H9 (cell line): ENCODE measurements at regions not wholly inside any gene's neighbourhood (a gene's known extent, or its start where the extent isn't known, plus 50 kb on each side); places are given as distances from the start of the nearest gene placed in this dataset.

Experiments used
- DNase-seq: peaks from one replicate; pipeline ENCODE4 v3.0.0-alpha.2; 2017
- H2AFZ ChIP-seq: one replicate; pipeline ENCODE4 v1.6.1; 2013; ENCODE audit warnings: mild to moderate bottlenecking, low read length, control low read depth, moderate library complexity
- H2AK5ac ChIP-seq: 2 replicates; pipeline ENCODE4 v1.6.1; 2013; ENCODE audit warnings: low read length, control low read depth, mixed read lengths; ENCODE audit not compliant: insufficient read length
- H2BK120ac ChIP-seq: one replicate; pipeline ENCODE4 v1.6.1; 2013; ENCODE audit warnings: low read depth, mild to moderate bottlenecking, low read length, control low read depth, inconsistent platforms; ENCODE audit not compliant: poor library complexity, severe bottlenecking
- H2BK12ac ChIP-seq: 2 replicates; pipeline ENCODE4 v1.6.1; 2013; ENCODE audit warnings: low read length, control low read depth, mixed read lengths, low read depth; ENCODE audit not compliant: insufficient read length
- H2BK15ac ChIP-seq: 2 replicates; pipeline ENCODE4 v1.6.1; 2013; ENCODE audit warnings: low read depth, low read length, control low read depth
- H2BK20ac ChIP-seq: one replicate; pipeline ENCODE4 v1.6.1; 2013; ENCODE audit warnings: low read depth, mild to moderate bottlenecking, low read length, control low read depth, inconsistent platforms; ENCODE audit not compliant: poor library complexity, severe bottlenecking
- H2BK5ac ChIP-seq: 2 replicates; pipeline ENCODE4 v1.6.1; 2013; ENCODE audit warnings: low read length, control low read depth, mixed read lengths; ENCODE audit not compliant: insufficient read length
- H3K14ac ChIP-seq: 2 replicates; pipeline ENCODE4 v1.6.1; 2013; ENCODE audit warnings: low read length, control low read depth; ENCODE audit not compliant: insufficient read depth
- H3K18ac ChIP-seq: 2 replicates; pipeline ENCODE4 v1.6.1; 2013; ENCODE audit warnings: low read depth, mild to moderate bottlenecking, mixed read lengths, low read length, control low read depth; ENCODE audit not compliant: insufficient read length
- H3K23ac ChIP-seq: 2 replicates; pipeline ENCODE4 v1.6.1; 2013; ENCODE audit warnings: low read length, control low read depth, mixed read lengths, low read depth; ENCODE audit not compliant: insufficient read length
- H3K23me2 ChIP-seq: 2 replicates; pipeline ENCODE4 v1.6.1; 2013; ENCODE audit warnings: low read depth, mild to moderate bottlenecking, mixed read lengths, low read length, control low read depth; ENCODE audit not compliant: insufficient read length, poor library complexity, severe bottlenecking
- H3K27ac ChIP-seq: 2 replicates; pipeline ENCODE4 v1.5.1; 2013; ENCODE audit warnings: low read length, control low read depth, mixed read lengths, low read depth; ENCODE audit not compliant: insufficient read length
- H3K27me3 ChIP-seq: 2 replicates; pipeline ENCODE4 v1.6.1; 2013; ENCODE audit warnings: low read length, control low read depth, inconsistent platforms; ENCODE audit not compliant: insufficient read depth
- H3K4ac ChIP-seq: 2 replicates; pipeline ENCODE4 v1.6.1; 2013; ENCODE audit warnings: low read depth, mild to moderate bottlenecking, control low read depth, inconsistent platforms, low read length, moderate library complexity
- H3K4me1 ChIP-seq: 2 replicates; pipeline ENCODE4 v1.6.1; 2013; ENCODE audit warnings: low read length, control low read depth, inconsistent platforms; ENCODE audit not compliant: insufficient read depth
- H3K4me2 ChIP-seq: 2 replicates; pipeline ENCODE4 v1.6.1; 2013; ENCODE audit warnings: low read length, control low read depth, mixed read lengths; ENCODE audit not compliant: insufficient read length, insufficient read depth
- H3K56ac ChIP-seq: 2 replicates; pipeline ENCODE4 v1.6.1; 2013; ENCODE audit warnings: low read depth, mild to moderate bottlenecking, mixed read lengths, low read length, control low read depth; ENCODE audit not compliant: insufficient read length
- H3K79me1 ChIP-seq: 2 replicates; pipeline ENCODE4 v1.6.1; 2013; ENCODE audit warnings: low read depth, mild to moderate bottlenecking, moderate library complexity, low read length, control low read depth, inconsistent platforms; ENCODE audit not compliant: insufficient read depth, poor library complexity, severe bottlenecking
- H3K79me2 ChIP-seq: 2 replicates; pipeline ENCODE4 v1.6.1; 2013; ENCODE audit warnings: low read length, control low read depth, inconsistent platforms; ENCODE audit not compliant: insufficient read depth
- H3K9ac ChIP-seq: 2 replicates; pipeline ENCODE4 v1.6.1; 2013; ENCODE audit warnings: low read length, control low read depth, mixed read lengths; ENCODE audit not compliant: insufficient read length; ENCODE audit errors: extremely low read depth
- H3K9me3 ChIP-seq: one replicate; pipeline ENCODE4 v1.6.1; 2013; ENCODE audit warnings: low read depth, low read length, inconsistent platforms; ENCODE audit not compliant: control insufficient read depth
- H3T11ph ChIP-seq: one replicate; pipeline ENCODE4 v1.6.1; 2013; ENCODE audit warnings: mild to moderate bottlenecking, low read length, control low read depth, inconsistent platforms
- H4K20me1 ChIP-seq: one replicate; pipeline ENCODE4 v1.6.1; 2013; ENCODE audit not compliant: control insufficient read depth, insufficient read length, insufficient read depth
- H4K5ac ChIP-seq: 2 replicates; pipeline ENCODE4 v1.6.1; 2013; ENCODE audit warnings: low read depth, mild to moderate bottlenecking, mixed read lengths, low read length, control low read depth; ENCODE audit not compliant: insufficient read length
- H4K8ac ChIP-seq: replicated peaks from 2 replicates; pipeline ENCODE4 v1.6.1; 2013; ENCODE audit warnings: low read length, control low read depth, mixed read lengths, low read depth; ENCODE audit not compliant: insufficient read length
- H4K91ac ChIP-seq: 2 replicates; pipeline ENCODE4 v1.6.1; 2013; ENCODE audit warnings: low read depth, mild to moderate bottlenecking, moderate library complexity, mixed read lengths, low read length, control low read depth; ENCODE audit not compliant: insufficient read length
- H3K27ac Mint-ChIP-seq, 3 experiments: 2 replicates in 2 of 3; 3 replicates in 1 of 3; pipeline ENCODE4 v1.8.0; 2020 to 2021; ENCODE audit warnings: mixed read lengths in 3 of 3, mild to moderate bottlenecking in 1 of 3, moderate library complexity in 1 of 3
- H3K27me3 Mint-ChIP-seq: 2 replicates; pipeline ENCODE4 v1.8.0; 2021; ENCODE audit warnings: low read depth, mild to moderate bottlenecking, moderate library complexity, mixed read lengths
- H3K36me3 Mint-ChIP-seq, 3 experiments: 2 replicates in 2 of 3; 3 replicates in 1 of 3; pipeline ENCODE4 v1.8.0; 2020 to 2021; ENCODE audit warnings: low read depth in 3 of 3, mixed read lengths in 3 of 3; ENCODE audit not compliant: insufficient read depth in 1 of 3
- H3K4me1 Mint-ChIP-seq, 2 experiments: 2 replicates each; pipeline ENCODE4 v1.8.0; 2020; ENCODE audit warnings: mixed read lengths in 2 of 2
- H3K4me3 Mint-ChIP-seq, 2 experiments: 2 replicates in 1 of 2; 3 replicates in 1 of 2; pipeline ENCODE4 v1.8.0; 2020 to 2021; ENCODE audit warnings: mild to moderate bottlenecking in 2 of 2, mixed read lengths in 2 of 2, moderate library complexity in 1 of 2
- H3K9me3 Mint-ChIP-seq, 2 experiments: 2 replicates in 1 of 2; 3 replicates in 1 of 2; pipeline ENCODE4 v1.8.0; 2020; ENCODE audit warnings: mild to moderate bottlenecking in 2 of 2, mixed read lengths in 2 of 2, moderate library complexity in 1 of 2
- WGBS: extraction: QIAGEN DNeasy Blood & Tissue Kit; methylation state at CpG from one replicate; pipeline ENCODE4 v1.1.7; 2013; ENCODE audit warnings: missing lambda C conversion rate, low lambda C conversion rate, mixed read lengths; ENCODE audit not compliant: insufficient read length; ENCODE audit errors: extremely low coverage; 5-methylcytosine and 5-hydroxymethylcytosine counted together
- TF ChIP-seq, protein P1 (sequence below): fragments of 200-600 bp; sonication (generic); conservative IDR thresholded peaks from 3 replicates; pipeline ENCODE4 v1.8.0; 2021; ENCODE audit warnings: antibody characterized with exemption, mild to moderate bottlenecking

DNA sequence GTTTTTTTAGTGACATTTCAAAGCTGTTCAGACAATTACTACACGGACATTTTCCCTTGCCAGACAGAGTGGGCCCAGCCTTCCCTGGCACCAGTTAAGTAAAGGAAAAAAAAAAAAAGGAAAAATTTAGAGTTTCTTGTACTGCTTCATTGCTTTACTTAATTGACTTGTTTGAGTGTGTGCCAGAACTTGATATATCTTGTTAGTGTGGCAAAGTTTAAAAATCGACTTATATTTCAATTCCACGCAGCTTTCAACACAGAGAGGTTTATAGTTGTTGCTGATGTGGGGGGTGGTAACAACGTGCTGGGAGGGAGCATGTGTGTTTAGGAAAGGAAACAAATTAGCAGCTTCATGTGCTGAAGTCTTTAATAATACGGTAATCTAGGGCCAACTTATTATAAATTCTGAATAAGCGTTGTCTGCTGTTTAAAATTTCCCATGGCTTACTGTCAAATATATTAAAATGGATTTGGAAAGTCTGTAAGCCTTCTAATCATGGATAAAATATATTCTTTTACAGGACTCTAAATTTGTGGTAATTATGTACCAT lies 1104.6 kb downstream of the SORCS3 start:
- Histone ChIP-seq H2BK120ac (no peak overlapping the region), H3K56ac (no peak overlapping the region), H3K18ac (no peak overlapping the region), H3K4ac (no peak overlapping the region), H3T11ph (no peak overlapping the region), H3K9me3 (no peaks in the 10 kb centered on the region), H2AFZ (no peak overlapping the region), H3K27me3 (no peaks in the 10 kb centered on the region), H3K23ac (no peak overlapping the region), H3K79me1 (no peaks in the 10 kb centered on the region), H3K23me2 (no peaks in the 10 kb centered on the region), H2BK20ac (no peak overlapping the region), H3K79me2 (no peaks in the 10 kb centered on the region), H4K5ac (no peak overlapping the region), H2BK12ac (no peak overlapping the region), H3K4me1 (no peaks in the 10 kb centered on the region), H2AK5ac (no peak overlapping the region), H3K9ac (no peak overlapping the region), H3K27ac (no peak overlapping the region), H3K4me2 (no peak overlapping the region), H4K8ac (no peak overlapping the region), H2BK15ac (no peak overlapping the region), H3K14ac (no peak overlapping the region), H4K20me1 (no peaks in the 10 kb centered on the region), H4K91ac (no peak overlapping the region), H2BK5ac (no peak overlapping the region)
- no peak for DNase-seq
- H3K27ac Mint-ChIP-seq = no peak overlapping the region
- no peak overlapping the region for H3K4me3 Mint-ChIP-seq
- peaks cover 2 to 7% of the 10 kb centered on the region in 2 experiments; a peak in 3 of 4 replicates for H3K4me1 Mint-ChIP-seq
- H3K36me3 Mint-ChIP-seq = no peaks in the 10 kb centered on the region
- TF ChIP-seq, protein P1, sequence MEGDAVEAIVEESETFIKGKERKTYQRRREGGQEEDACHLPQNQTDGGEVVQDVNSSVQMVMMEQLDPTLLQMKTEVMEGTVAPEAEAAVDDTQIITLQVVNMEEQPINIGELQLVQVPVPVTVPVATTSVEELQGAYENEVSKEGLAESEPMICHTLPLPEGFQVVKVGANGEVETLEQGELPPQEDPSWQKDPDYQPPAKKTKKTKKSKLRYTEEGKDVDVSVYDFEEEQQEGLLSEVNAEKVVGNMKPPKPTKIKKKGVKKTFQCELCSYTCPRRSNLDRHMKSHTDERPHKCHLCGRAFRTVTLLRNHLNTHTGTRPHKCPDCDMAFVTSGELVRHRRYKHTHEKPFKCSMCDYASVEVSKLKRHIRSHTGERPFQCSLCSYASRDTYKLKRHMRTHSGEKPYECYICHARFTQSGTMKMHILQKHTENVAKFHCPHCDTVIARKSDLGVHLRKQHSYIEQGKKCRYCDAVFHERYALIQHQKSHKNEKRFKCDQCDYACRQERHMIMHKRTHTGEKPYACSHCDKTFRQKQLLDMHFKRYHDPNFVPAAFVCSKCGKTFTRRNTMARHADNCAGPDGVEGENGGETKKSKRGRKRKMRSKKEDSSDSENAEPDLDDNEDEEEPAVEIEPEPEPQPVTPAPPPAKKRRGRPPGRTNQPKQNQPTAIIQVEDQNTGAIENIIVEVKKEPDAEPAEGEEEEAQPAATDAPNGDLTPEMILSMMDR = no peak
- WGBS = no CpG with 5 or more reads among the region's 6 CpGs
- H3K27me3 Mint-ChIP-seq = no peaks in the 10 kb centered on the region; the same call in 1 of the 2 replicates
- peaks cover 3% of the 10 kb centered on the region in 2 experiments; a peak in 3 of 5 replicates for H3K9me3 Mint-ChIP-seq
